GM21825 (cell line): ENCODE measurements at regions not wholly inside any gene's neighbourhood (a gene's known extent, or its start where the extent isn't known, plus 50 kb on each side); places are given as distances from the start of the nearest gene placed in this dataset.

Source experiments
- ATAC-seq: cut with Tn5 transposase; IDR thresholded peaks from one replicate; pipeline ENCODE4 v1.9.1; 2021; ENCODE audit warnings: mild to moderate bottlenecking, moderate library complexity; ENCODE audit not compliant: unreplicated experiment

DNA sequence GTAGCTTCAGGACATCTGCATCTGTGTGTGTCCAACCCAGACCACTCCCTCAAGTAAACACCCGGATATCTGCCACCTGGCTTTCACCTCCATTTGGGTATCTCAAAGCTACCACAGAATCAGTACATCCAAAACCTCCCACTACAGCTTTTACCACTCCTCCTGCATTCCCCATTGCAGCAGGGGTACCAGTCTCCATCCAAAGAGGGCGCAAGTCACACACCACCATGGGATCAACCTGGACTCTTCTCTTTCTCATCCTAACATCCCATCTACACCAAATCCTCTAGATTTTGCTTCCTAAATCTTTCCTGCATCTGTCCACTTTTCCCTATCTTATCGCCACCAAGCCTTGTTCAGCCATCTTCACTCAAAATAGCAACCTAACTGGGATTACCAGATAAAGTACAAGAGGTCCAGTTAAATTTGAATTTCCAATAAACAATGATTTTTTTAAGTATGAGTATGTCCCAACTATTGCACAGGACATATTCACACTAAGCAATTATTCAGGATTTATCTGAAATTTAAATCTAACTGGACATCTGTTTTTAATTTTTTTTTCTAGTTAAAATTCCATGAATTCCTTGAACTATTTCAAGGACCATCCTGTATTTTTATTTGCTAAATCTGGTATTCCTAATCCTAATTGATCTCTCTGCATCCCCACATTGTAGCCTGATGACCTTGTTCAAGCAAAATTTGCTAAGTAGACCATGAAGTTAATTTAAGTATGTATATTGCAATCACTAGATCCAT, 164.3 kb upstream of the MLN start:
- ATAC-seq: no peak

DNA sequence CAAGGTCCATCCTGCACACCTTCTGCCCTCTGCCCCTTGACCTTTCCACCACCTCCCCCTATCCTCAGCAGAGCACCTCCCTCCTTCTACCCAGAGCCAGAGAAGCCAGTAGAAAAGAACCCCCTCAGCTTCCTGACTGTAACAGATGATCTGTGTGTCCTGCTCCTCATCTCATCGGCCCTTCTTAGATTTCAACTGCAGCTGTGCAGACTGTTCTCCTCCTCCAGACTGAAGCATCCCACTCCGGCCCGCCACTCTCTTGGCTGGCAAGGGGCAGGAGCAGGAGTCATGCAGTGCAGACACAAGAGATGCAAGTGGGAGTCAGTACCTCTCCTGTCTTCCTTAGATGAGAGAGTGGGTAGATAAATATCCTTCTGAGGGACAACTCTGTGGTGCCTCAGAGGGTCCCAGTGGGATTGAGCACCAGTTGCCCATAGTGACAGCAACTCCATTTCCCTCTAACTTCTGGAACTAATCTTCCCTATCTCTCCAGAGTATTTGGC, 163.5 kb upstream of the MLN start:
- no peak for ATAC-seq

DNA sequence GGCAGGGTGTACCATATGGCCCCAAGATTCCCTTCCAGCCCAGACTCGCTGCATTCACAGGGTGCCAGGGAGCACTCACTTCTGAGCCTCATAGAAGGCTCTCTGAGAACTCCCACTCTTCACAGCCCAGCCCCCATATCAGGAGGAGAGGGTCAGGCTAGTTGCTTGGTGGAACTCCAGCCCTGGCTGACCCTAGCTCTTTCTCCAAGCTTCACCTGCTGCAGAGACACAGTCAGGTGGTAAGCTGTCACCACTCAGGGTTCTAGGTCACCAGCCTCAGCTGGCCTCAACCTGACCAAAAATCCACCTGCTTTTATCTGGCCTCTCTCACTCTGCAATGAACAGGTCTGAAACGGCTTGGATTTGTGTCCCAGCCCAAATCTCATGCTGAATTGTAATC, 162.7 kb upstream of the MLN start:
- no peak for ATAC-seq

DNA sequence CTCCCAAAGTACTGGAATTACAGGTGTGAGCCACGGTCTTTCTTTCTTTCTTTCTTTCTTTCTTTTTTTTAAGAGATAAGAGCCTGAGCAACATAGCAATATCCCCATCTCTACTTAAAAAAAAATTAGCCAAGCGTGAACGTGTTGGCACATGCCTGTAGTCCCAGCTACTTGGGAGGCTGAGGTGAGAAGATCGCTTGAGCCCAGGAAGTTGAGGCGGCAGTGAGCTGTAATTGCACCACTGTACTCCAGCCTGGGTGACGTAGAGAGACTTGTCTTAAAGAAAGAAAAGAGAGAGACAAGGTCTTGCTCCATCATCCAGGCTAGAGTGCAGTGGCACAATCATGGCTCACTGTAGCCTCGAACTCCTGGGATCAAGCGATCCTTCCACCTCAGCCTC, 162.0 kb upstream of the MLN start:
- no peak for ATAC-seq

DNA sequence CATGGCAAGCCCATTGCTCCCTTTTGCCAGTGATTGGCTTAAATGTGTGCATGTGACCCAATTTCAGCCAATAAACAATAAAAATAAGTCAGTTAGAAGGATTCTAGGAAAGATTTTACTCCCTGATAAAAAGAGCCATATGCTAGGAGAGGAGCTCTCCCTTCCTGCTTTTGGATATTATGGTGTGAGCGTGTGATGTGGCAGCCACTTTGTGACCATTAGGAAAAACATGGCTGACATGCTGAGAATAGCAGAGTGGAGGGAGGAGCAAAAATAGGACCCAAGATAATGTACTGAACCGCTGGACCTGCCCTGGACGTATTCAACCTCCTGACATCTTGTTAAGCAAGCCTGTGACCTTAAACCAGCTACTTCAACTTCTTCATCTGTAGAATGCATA, 160.6 kb upstream of the MLN start:
- no peak for ATAC-seq

- ATAC-seq: no peak
These were observed 159.4 kb upstream of the MLN start for GRCh38 chr6:33963136-33963750.

DNA sequence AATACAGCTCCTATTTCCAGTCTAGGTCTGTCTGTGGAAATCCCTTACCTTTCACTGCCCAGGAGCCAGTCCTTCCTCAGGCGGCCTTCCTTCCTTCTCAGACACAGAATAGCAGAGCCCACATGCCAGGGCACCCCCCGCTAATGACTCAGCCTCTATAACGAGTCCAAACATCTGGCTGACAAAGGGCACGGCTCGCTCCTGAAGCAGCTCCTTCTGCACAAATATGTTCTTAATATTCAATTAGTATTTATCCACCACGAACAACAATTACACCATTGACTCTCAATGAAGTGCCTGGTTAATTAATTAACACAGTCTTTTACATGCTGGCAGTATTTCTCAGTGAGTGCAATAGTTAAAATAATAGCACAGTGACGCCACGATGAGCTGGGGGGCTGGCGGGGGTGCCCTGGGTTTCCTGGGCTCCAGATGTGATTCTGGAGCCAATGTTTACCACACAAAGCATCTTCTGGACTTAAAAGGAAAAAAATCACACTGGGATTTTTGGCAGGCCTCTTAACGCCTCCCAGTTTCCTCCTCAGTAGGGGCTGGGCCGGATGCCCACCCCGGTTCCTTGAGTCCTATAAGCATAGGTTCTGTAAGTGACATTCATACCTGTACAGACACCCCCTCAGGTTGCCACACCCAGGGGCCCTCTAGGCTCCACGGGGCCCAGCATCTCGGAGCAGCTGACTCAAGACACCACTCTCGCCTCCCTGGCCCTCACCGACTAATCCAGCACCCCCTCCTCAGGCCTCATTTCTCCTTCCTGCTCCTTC, 158.6 kb upstream of the MLN start:
- no peak for ATAC-seq

GRCh38 chr6:33961691-33962090, 157.9 kb upstream of the MLN start:
- no peak for ATAC-seq

- ATAC-seq: no peak
These were observed 156.8 kb upstream of the MLN start for GRCh38 chr6:33960345-33961313.

- no peak for ATAC-seq
These were observed 156.0 kb upstream of the MLN start for GRCh38 chr6:33959661-33960344.

GRCh38 chr6:33959329-33959651, 155.5 kb upstream of the MLN start:
- ATAC-seq: no peak

GRCh38 chr6:33958526-33959328, 154.9 kb upstream of the MLN start:
- ATAC-seq: no peak

- ATAC-seq: no peak
These were observed 154.2 kb upstream of the MLN start for GRCh38 chr6:33957892-33958525.

DNA sequence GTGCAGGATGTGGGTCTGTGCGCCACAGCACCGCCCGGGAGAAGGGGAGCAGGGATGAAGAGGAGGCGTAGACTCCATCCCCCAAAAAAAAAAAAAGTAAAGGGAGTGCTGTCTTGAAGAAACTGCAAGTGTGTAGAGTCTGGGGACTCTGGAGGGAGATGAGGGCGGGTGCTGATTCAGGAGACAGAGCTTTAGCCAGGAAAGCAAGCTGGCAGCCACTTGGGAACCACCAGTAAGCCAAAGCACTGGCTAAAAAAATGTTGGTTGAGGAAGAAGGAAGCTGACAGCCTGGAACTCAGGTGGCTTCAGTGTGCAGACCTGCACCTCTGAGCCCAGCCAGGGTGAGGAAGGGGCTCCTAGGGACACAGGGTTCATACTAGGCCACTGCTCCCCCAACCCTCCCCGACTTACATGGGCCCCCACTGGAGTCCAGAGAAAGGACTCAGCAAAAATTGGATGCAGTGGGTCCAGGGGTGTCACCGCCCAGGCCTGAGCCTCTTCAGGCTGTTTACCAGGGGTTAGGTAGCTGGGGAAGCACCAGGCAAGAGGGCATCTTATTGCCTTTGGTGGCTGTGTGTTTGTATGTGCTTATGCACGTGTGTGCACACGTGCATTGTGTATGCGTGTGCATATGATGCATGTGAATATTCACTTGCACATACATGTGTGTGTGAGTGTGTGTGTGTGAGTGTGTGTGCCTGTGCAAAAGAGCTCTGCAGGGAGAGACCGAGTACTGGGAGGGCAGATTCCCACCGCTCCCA, 153.5 kb upstream of the MLN start:
- ATAC-seq: no peak

DNA sequence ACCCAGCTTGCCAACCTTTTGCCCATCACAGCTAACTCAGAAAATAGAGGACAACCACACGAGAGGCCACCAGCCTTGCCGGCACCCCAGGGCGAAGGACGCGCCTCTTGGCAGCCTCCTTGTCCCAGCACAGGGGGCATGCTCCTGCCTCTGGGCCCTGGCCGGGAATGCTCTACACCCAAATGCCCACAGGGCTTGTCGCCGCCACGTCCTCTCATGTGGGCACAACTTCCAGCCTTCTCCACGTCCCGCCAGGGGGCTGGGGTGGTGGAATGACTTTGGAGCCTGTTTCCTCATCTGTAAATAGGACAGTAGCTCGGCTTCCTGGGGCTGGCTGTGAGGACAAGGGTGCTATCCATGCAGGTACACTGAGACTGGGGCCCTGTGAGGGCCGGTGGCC, 152.4 kb upstream of the MLN start:
- ATAC-seq: no peak

DNA sequence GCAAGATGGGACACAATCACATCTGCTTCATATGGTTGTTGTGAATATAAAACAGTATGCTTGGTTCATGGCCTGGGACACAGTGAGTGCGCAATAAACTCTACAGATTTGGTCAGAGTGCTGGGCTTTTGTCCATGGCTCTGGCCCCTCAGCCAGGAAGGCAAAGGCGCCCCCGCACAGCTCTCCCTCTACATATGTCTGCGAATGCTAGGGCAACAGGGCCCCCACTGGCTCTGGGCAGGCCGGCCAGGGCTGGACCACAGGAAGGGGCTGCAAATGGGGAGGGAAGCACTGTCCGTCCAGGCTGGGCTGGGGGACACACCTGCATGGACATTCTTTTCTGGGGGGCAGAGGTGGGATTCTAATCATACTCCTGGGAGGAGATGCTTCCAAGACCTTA, 151.8 kb upstream of the MLN start:
- no peak for ATAC-seq

DNA sequence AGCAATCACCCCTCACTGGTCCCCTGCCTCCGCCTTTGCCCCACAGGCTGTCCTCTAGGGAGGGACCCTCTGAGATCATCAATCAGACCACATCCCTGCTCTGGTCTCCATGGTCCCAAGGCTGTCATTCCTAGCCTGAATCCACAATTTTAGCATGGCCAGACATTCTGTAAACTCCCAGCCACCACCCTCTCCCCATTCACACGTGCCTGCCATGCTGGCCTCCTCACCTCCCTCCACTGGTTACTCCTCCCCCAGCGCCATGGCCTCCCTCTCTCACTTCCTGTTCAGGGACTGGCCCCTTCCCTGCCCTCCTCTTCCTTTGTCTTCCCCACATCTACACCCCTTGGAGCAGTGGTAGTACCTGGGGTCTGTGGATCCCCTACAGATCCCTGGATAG, 150.7 kb upstream of the MLN start:
- no peak for ATAC-seq

DNA sequence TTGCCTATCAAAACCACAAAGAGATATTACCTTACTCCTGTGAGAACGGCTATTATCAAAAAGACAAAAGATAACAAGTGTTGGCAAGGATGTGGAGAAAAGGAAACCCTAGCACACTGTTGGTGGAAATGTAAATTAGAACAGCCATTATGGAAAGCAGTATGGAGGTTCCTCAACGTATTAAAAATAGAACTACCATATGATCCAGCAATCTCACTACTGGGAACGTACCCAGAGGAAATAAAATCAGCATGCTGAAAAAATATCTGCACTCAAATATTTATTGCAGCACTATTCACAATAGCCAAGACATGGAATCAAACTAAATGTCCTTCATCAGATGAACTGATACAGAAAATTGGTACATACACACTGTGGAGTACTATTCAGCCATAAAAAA, 149.4 kb upstream of the MLN start:
- no peak for ATAC-seq
